ENCODE measurements at regions not wholly inside any gene's neighbourhood (a gene's known extent, or its start where the extent isn't known, plus 50 kb on each side); places are given as distances from the start of the nearest gene placed in this dataset.

DNA sequence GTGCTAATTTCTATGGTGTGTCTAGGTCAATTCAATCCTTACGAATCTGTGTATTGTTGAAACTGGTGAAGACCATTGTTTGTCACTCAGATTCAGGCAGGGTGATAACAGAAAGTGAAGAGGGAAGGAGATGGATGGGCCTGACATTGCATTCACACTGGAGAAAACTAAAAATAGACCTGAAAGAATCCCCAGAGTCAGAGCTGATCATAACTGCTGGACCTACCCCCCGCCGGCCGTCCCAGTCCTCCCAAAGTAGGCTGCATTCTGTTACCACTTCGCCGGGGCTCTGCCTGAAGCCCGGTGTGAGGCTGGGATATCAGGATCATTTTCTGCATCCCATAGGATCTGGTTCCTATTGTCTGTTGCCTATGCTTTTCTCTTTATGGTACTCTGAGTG lies 121.1 kb downstream of the NUF2 start:
- Histone ChIP-seq H2BK20ac (ENCODE audit: low read depth, low read length) (no peak overlapping the region), H3K23ac (ENCODE audit: low read depth, low read length) (no peak overlapping the region), H3K56ac (ENCODE audit: extremely low read depth, insufficient read depth, low read length) (no peak overlapping the region), H3K14ac (replicated peaks; ENCODE audit: low read depth, low read length) (no peak overlapping the region), H3K9me3 (ENCODE audit: control insufficient read depth, insufficient read depth, low read length) (no peaks in the 10 kb centered on the region), H3K9me1 (ENCODE audit: insufficient read depth, low read length) (no peaks in the 10 kb centered on the region), H3K4me1 (ENCODE audit: control insufficient read depth, insufficient read depth, low read length) (no peaks in the 10 kb centered on the region), H2AK9ac (replicated peaks; ENCODE audit: low read depth, low read length, poor library complexity) (no peak overlapping the region), H4K8ac (ENCODE audit: low read depth in 2 of 2, low read length in 2 of 2) (no peak overlapping the region), H2BK120ac (ENCODE audit: low read depth, low read length) (no peak overlapping the region), H4K91ac (ENCODE audit: insufficient read depth, low read depth, low read length) (no peak overlapping the region), H3K27ac (ENCODE audit: insufficient read depth, low read length) (no peak overlapping the region), H3K4ac (ENCODE audit: low read depth, low read length) (no peak overlapping the region), H3K27me3 (ENCODE audit: control insufficient read depth, insufficient read depth, low read length) (peaks cover 1% of the 10 kb centered on the region), H3K4me2 (ENCODE audit: low read depth, low read length) (no peak overlapping the region), H3K79me1 (ENCODE audit: low read depth in 1 of 2, low read length in 2 of 2) (no peaks in the 10 kb centered on the region), H2BK15ac (ENCODE audit: low read depth, low read length) (no peak overlapping the region), H3K9ac (ENCODE audit: low read depth, low read length) (no peak overlapping the region), H2AK5ac (ENCODE audit: low read depth, low read length) (no peak overlapping the region), H4K20me1 (ENCODE audit: insufficient read depth, low read length) (no peaks in the 10 kb centered on the region), H2BK5ac (ENCODE audit: low read depth, low read length, poor library complexity, severe bottlenecking) (no peak overlapping the region), H4K5ac (ENCODE audit: low read depth, low read length) (no peak overlapping the region), H3K18ac (ENCODE audit: low read depth, low read length) (no peak overlapping the region), H3K36me3 (ENCODE audit: control insufficient read depth, insufficient read depth, low read length) (no peaks in the 10 kb centered on the region), H3K4me3 (ENCODE audit: insufficient read depth, low read depth, low read length) (no peak overlapping the region), H2AFZ (replicated peaks; ENCODE audit: low read length, poor library complexity) (no peak overlapping the region)
- dilution Hi-C loops (cut with HindIII; ENCODE audit: low sequenced_read_pairs, unreplicated experiment) = no loop called here
- ATAC-seq (ENCODE audit: low read depth) = no peak
- WGBS, 2 experiments (ENCODE audit: extremely low coverage in 2 of 2, insufficient read length in 1 of 2) = no CpG with 5 or more reads among the region's 7 CpGs
- intact Hi-C loops (cut with micrococcal nuclease) = no loop called here
- in situ Hi-C loops (cut with MboI; ENCODE audit: low sequenced_read_pairs) = no loop called here
- TF ChIP-seq MAZ (IDR thresholded peaks at IDR 0.05; ENCODE audit: borderline replicate concordance, low read depth, low read length) (no peak), RCOR1 (IDR thresholded peaks at IDR 0.05; ENCODE audit: insufficient replicate concordance, low read length) (no peak), RFX5 (IDR thresholded peaks at IDR 0.05; ENCODE audit: low read depth, low read length) (no peak), CEBPB (IDR thresholded peaks at IDR 0.05; ENCODE audit: low read depth, low read length) (no peak), MAFK (IDR thresholded peaks at IDR 0.05; ENCODE audit: low read depth, low read length) (no peak), RAD21 (IDR thresholded peaks at IDR 0.05; ENCODE audit: low read length) (no peak), NFE2L2 (IDR thresholded peaks at IDR 0.05; ENCODE audit: low read depth, low read length) (no peak), SMC3 (IDR thresholded peaks at IDR 0.05; ENCODE audit: low read depth, low read length) (no peak), FOS (IDR thresholded peaks at IDR 0.05; ENCODE audit: low read depth, low read length) (no peak), POLR2A (IDR thresholded peaks at IDR 0.05; ENCODE audit: low read depth, low read length) (no peak), CHD1 (IDR thresholded peaks at IDR 0.05; ENCODE audit: low read depth, low read length) (no peak), BHLHE40 (IDR thresholded peaks at IDR 0.05; ENCODE audit: low read depth, low read length) (no peak), MXI1 (IDR thresholded peaks at IDR 0.05; ENCODE audit: borderline replicate concordance, low read depth, low read length) (no peak)
- TF ChIP-seq, protein P1, sequence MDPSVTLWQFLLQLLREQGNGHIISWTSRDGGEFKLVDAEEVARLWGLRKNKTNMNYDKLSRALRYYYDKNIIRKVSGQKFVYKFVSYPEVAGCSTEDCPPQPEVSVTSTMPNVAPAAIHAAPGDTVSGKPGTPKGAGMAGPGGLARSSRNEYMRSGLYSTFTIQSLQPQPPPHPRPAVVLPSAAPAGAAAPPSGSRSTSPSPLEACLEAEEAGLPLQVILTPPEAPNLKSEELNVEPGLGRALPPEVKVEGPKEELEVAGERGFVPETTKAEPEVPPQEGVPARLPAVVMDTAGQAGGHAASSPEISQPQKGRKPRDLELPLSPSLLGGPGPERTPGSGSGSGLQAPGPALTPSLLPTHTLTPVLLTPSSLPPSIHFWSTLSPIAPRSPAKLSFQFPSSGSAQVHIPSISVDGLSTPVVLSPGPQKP (IDR thresholded peaks at IDR 0.05; ENCODE audit: borderline replicate concordance, low read depth, low read length) = no peak
- TF ChIP-seq, protein P2, sequence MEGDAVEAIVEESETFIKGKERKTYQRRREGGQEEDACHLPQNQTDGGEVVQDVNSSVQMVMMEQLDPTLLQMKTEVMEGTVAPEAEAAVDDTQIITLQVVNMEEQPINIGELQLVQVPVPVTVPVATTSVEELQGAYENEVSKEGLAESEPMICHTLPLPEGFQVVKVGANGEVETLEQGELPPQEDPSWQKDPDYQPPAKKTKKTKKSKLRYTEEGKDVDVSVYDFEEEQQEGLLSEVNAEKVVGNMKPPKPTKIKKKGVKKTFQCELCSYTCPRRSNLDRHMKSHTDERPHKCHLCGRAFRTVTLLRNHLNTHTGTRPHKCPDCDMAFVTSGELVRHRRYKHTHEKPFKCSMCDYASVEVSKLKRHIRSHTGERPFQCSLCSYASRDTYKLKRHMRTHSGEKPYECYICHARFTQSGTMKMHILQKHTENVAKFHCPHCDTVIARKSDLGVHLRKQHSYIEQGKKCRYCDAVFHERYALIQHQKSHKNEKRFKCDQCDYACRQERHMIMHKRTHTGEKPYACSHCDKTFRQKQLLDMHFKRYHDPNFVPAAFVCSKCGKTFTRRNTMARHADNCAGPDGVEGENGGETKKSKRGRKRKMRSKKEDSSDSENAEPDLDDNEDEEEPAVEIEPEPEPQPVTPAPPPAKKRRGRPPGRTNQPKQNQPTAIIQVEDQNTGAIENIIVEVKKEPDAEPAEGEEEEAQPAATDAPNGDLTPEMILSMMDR (conservative IDR thresholded peaks at IDR 0.05; ENCODE audit: low read depth, low read length) = no peak
- TF ChIP-seq, protein P3, sequence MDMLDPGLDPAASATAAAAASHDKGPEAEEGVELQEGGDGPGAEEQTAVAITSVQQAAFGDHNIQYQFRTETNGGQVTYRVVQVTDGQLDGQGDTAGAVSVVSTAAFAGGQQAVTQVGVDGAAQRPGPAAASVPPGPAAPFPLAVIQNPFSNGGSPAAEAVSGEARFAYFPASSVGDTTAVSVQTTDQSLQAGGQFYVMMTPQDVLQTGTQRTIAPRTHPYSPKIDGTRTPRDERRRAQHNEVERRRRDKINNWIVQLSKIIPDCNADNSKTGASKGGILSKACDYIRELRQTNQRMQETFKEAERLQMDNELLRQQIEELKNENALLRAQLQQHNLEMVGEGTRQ (IDR thresholded peaks at IDR 0.05; ENCODE audit: low read depth, low read length) = no peak
- no peak for DNase-seq
- POLR2A ChIA-PET (ENCODE audit: unreplicated experiment) = no interaction called here
- BruUV-seq (replicated peaks) = no TSS peak
- CTCF ChIA-PET = interaction anchor here (0.6 kb wide), 1 partner anchor 10 kb away, joined by 3 read pairs; no protein-coding TSS in a partner anchor

Data from IMR-90 (cell line).